WTC11 (cell line): ENCODE measurements at regions not wholly inside any gene's neighbourhood (a gene's known extent, or its start where the extent isn't known, plus 50 kb on each side); places are given as distances from the start of the nearest gene placed in this dataset.
A peak's percentile ranks its signal among the peaks of the same experiment; 100 is the strongest.

Experiments
- ATAC-seq: fragments of 200-7000 bp; cut with Tn5 transposase; 2 replicates; pipeline ENCODE4 v1.10.0; 2021; ENCODE audit warnings: mild to moderate bottlenecking, moderate library complexity
- CTCF ChIA-PET: fragments of 300-600 bp; sonication (Branson Sonifier 250); formaldehyde crosslinking; loops from one replicate; lab custom pipeline; 2021; ENCODE audit warnings: antibody characterized with exemption; lab: Charles Lee
- POLR2A ChIA-PET: fragments of 350-600 bp; sonication (Branson Sonifier 250); formaldehyde crosslinking; loops from one replicate; lab custom pipeline; 2021; ENCODE audit warnings: antibody characterized with exemption; lab: Charles Lee
- DNase-seq: peaks from one replicate; pipeline ENCODE4 v3.0.0; 2021; ENCODE audit warnings: low spot score
- H3K27ac Mint-ChIP-seq: 2 replicates; pipeline ENCODE4 v1.8.0; 2021; ENCODE audit warnings: mixed read lengths
- H3K27me3 Mint-ChIP-seq: 2 replicates; pipeline ENCODE4 v1.8.0; 2021; ENCODE audit warnings: low read depth, mild to moderate bottlenecking, moderate library complexity, mixed read lengths
- H3K36me3 Mint-ChIP-seq: 2 replicates; pipeline ENCODE4 v1.8.0; 2021; ENCODE audit warnings: mixed read lengths
- H3K4me1 Mint-ChIP-seq: 2 replicates; pipeline ENCODE4 v1.8.0; 2022; ENCODE audit warnings: mixed read lengths
- H3K4me3 Mint-ChIP-seq: 2 replicates; pipeline ENCODE4 v1.8.0; 2021; ENCODE audit warnings: mild to moderate bottlenecking, moderate library complexity, mixed read lengths
- H3K9me3 Mint-ChIP-seq: 2 replicates; pipeline ENCODE4 v1.8.0; 2021; ENCODE audit warnings: mixed read lengths
- ATF3 ChIP-seq: sonication (generic); formaldehyde crosslinking; conservative IDR thresholded peaks from 2 replicates; pipeline ENCODE4 v1.8.1; 2022; ENCODE audit warnings: mild to moderate bottlenecking, missing genetic modification reagents
- CDX4 ChIP-seq: fragments of 250-450 bp; sonication (Bioruptor Pico); IDR thresholded peaks from 2 replicates; pipeline ENCODE4 v1.9.0; 2021; ENCODE audit warnings: moderate library complexity, mild to moderate bottlenecking, inconsistent platforms, borderline replicate concordance
- CTCF ChIP-seq: fragments of 200-600 bp; IDR thresholded peaks from 2 replicates; pipeline ENCODE4 v1.8.0; 2022; ENCODE audit warnings: antibody characterized with exemption
- GRHL2 ChIP-seq: fragments of 250-450 bp; sonication (Bioruptor Pico); IDR thresholded peaks from 2 replicates; pipeline ENCODE4 v1.8.0; 2022; ENCODE audit warnings: mild to moderate bottlenecking, moderate library complexity; ENCODE audit not compliant: insufficient replicate concordance, severe bottlenecking
- GTF2I ChIP-seq: fragments of 250-450 bp; sonication (Bioruptor Pico); conservative IDR thresholded peaks from 2 replicates; pipeline ENCODE4 v1.4.0; 2021; ENCODE audit warnings: mild to moderate bottlenecking
- IRF1 ChIP-seq: sonication (generic); formaldehyde crosslinking; IDR thresholded peaks from 2 replicates; pipeline ENCODE4 v1.8.0; 2023; ENCODE audit warnings: missing genetic modification reagents
- MLX ChIP-seq: sonication (generic); formaldehyde crosslinking; IDR thresholded peaks from 2 replicates; pipeline ENCODE4 v1.8.1; 2023; ENCODE audit warnings: mild to moderate bottlenecking, missing genetic modification reagents, moderate library complexity
- MXD4 ChIP-seq: fragments of 250-450 bp; sonication (Bioruptor Pico); IDR thresholded peaks from 2 replicates; pipeline ENCODE4 v1.8.0; 2021; ENCODE audit warnings: mild to moderate bottlenecking, moderate library complexity, borderline replicate concordance
- NFYB ChIP-seq: sonication (generic); formaldehyde crosslinking; conservative IDR thresholded peaks from 2 replicates; pipeline ENCODE4 v1.8.0; 2022; ENCODE audit warnings: low read depth, missing genetic modification reagents
- OVOL2 ChIP-seq: fragments of 250-450 bp; sonication (Bioruptor Pico); IDR thresholded peaks from 2 replicates; pipeline ENCODE4 v1.9.0; 2021; ENCODE audit warnings: mild to moderate bottlenecking, borderline replicate concordance
- SMAD3 ChIP-seq: sonication (generic); formaldehyde crosslinking; IDR thresholded peaks from 2 replicates; pipeline ENCODE4 v1.8.0; 2022; ENCODE audit warnings: missing genetic modification reagents, mild to moderate bottlenecking, borderline replicate concordance
- SMAD4 ChIP-seq: sonication (generic); formaldehyde crosslinking; IDR thresholded peaks from 2 replicates; pipeline ENCODE4 v1.8.0; 2022; ENCODE audit warnings: mild to moderate bottlenecking, missing genetic modification reagents
- SOX15 ChIP-seq: fragments of 250-450 bp; sonication (Bioruptor Pico); IDR thresholded peaks from 2 replicates; pipeline ENCODE4 v1.9.0; 2021; ENCODE audit warnings: mild to moderate bottlenecking
- USF1 ChIP-seq: sonication (generic); formaldehyde crosslinking; IDR thresholded peaks from 2 replicates; pipeline ENCODE4 v1.8.0; 2022; ENCODE audit warnings: mild to moderate bottlenecking, missing genetic modification reagents
- ZNF219 ChIP-seq: sonication (generic); formaldehyde crosslinking; IDR thresholded peaks from 2 replicates; pipeline ENCODE4 v1.8.0; 2023; ENCODE audit warnings: missing genetic modification reagents, mild to moderate bottlenecking, borderline replicate concordance
- ZNF423 ChIP-seq: fragments of 250-450 bp; sonication (Bioruptor Pico); IDR thresholded peaks from 2 replicates; pipeline ENCODE4 v2.1.2; 2022; ENCODE audit warnings: mild to moderate bottlenecking, moderate library complexity
- ZNF512 ChIP-seq: sonication (generic); formaldehyde crosslinking; IDR thresholded peaks from 2 replicates; pipeline ENCODE4 v1.8.1; 2022; ENCODE audit warnings: missing genetic modification reagents, borderline replicate concordance
- ZNF671 ChIP-seq: fragments of 250-450 bp; sonication (Bioruptor Pico); IDR thresholded peaks from 2 replicates; pipeline ENCODE4 v1.8.0; 2021; ENCODE audit warnings: mild to moderate bottlenecking

- DNase-seq: peak; percentile 55
- Mint-ChIP-seq H3K4me3 (peak overlapping the region; percentile 81), H3K27ac (no peak overlapping the region), H3K36me3 (no peaks in the 10 kb centered on the region), H3K4me1 (peaks cover 35% of the 10 kb centered on the region), H3K9me3 (no peaks in the 10 kb centered on the region), H3K27me3 (peaks cover 9% of the 10 kb centered on the region)
- ATAC-seq: peak; percentile 47
- ChIA-PET CTCF (interaction anchor here (0.6 to 1.4 kb wide), 2 partner anchors 366 to 892 kb away, joined by 3 to 4 read pairs; no protein-coding TSS in a partner anchor), POLR2A (no interaction called here)
- TF ChIP-seq GTF2I (CRISPR knock-in tag) (no peak), SMAD3 (no peak), CTCF (peak; percentile 48; the same call in 1 of the 2 replicates)
Measured at GRCh38 chr19:32041681-32042292, 303.6 kb upstream of the ZNF507 start.

GRCh38 chr19:32047788-32048187 is 297.6 kb upstream of the ZNF507 start:
- H3K9me3 Mint-ChIP-seq: peaks cover 8% of the 10 kb centered on the region
- peaks cover 2% of the 10 kb centered on the region; the same call in 1 of the 2 replicates for H3K36me3 Mint-ChIP-seq
- H3K27me3 Mint-ChIP-seq: no peaks in the 10 kb centered on the region; the same call in 1 of the 2 replicates
- no peak overlapping the region for H3K27ac Mint-ChIP-seq
- no peak overlapping the region for H3K4me3 Mint-ChIP-seq
- H3K4me1 Mint-ChIP-seq: peaks cover 10% of the 10 kb centered on the region
- no peak for TF ChIP-seq ZNF671 (CRISPR knock-in tag)
- TF ChIP-seq USF1 (CRISPR knock-in tag): no peak
- no peak for TF ChIP-seq MXD4 (CRISPR knock-in tag)
- TF ChIP-seq ATF3: no peak
- TF ChIP-seq SMAD4 (CRISPR knock-in tag): no peak
- no peak for TF ChIP-seq ZNF423 (CRISPR knock-in tag)
- TF ChIP-seq MLX (CRISPR knock-in tag): no peak
- TF ChIP-seq SOX15: no peak
- TF ChIP-seq ZNF512 (CRISPR knock-in tag): no peak
- no peak for TF ChIP-seq CDX4
- TF ChIP-seq CTCF: no peak
- TF ChIP-seq GRHL2 (CRISPR knock-in tag): no peak
- no peak for TF ChIP-seq NFYB (CRISPR knock-in tag)
- TF ChIP-seq IRF1 (CRISPR knock-in tag): no peak
- no peak for TF ChIP-seq OVOL2 (CRISPR knock-in tag)
- TF ChIP-seq ZNF219: no peak
- no peak for DNase-seq
- CTCF ChIA-PET: no interaction called here
- no peak for ATAC-seq
- POLR2A ChIA-PET: no interaction called here
